Calu3 (cell line): ENCODE measurements at regions not wholly inside any gene's neighbourhood (a gene's known extent, or its start where the extent isn't known, plus 50 kb on each side); places are given as distances from the start of the nearest gene placed in this dataset.

Experiments used
- BruUV-seq: library from RNA; stranded (reverse); fragments of 400-500 nt; replicated peaks from 2 replicates; lab custom pipeline; 2021; lab: Mats Ljungman, UMichigan
- CTCF ChIA-PET: fragments of 300-600 bp; sonication (Branson Sonifier 250); formaldehyde crosslinking; loops from one replicate; lab custom pipeline; 2022; ENCODE audit warnings: antibody characterized with exemption; lab: Charles Lee
- DNase-seq: peaks from one replicate; pipeline ENCODE4 v3.0.0; 2022
- H3K27ac Mint-ChIP-seq: one replicate; pipeline ENCODE4 v1.8.0; 2022; ENCODE audit warnings: mixed read lengths; ENCODE audit not compliant: unreplicated experiment
- H3K27me3 Mint-ChIP-seq: one replicate; pipeline ENCODE4 v1.8.0; 2022; ENCODE audit warnings: mixed read lengths; ENCODE audit not compliant: unreplicated experiment
- H3K36me3 Mint-ChIP-seq: one replicate; pipeline ENCODE4 v1.8.0; 2022; ENCODE audit warnings: mild to moderate bottlenecking, moderate library complexity, mixed read lengths; ENCODE audit not compliant: insufficient read depth, unreplicated experiment
- H3K4me1 Mint-ChIP-seq: one replicate; pipeline ENCODE4 v1.8.0; 2022; ENCODE audit warnings: mild to moderate bottlenecking, low read depth, mixed read lengths; ENCODE audit not compliant: unreplicated experiment
- H3K4me3 Mint-ChIP-seq: one replicate; pipeline ENCODE4 v1.8.0; 2022; ENCODE audit warnings: mild to moderate bottlenecking, low read depth, moderate library complexity, mixed read lengths; ENCODE audit not compliant: unreplicated experiment
- H3K9me3 Mint-ChIP-seq: one replicate; pipeline ENCODE4 v1.8.0; 2022; ENCODE audit warnings: low read depth, mixed read lengths; ENCODE audit not compliant: unreplicated experiment
- CTCF ChIP-seq: fragments of 200-600 bp; IDR thresholded peaks from one replicate; pipeline ENCODE4 v1.8.0; 2022; ENCODE audit warnings: antibody characterized with exemption; ENCODE audit not compliant: unreplicated experiment
- intact Hi-C: fragments of 100-400 bp; cut with micrococcal nuclease; formaldehyde crosslinking; loops from one replicate; pipeline ENCODE4 v1.10.0; 2022; ENCODE audit not compliant: unreplicated experiment

- Mint-ChIP-seq H3K27ac (no peak overlapping the region), H3K36me3 (peaks cover 6% of the 10 kb centered on the region), H3K9me3 (peaks cover 8% of the 10 kb centered on the region), H3K27me3 (no peaks in the 10 kb centered on the region), H3K4me3 (no peak overlapping the region), H3K4me1 (no peaks in the 10 kb centered on the region)
- no TSS peak for BruUV-seq
- no peak for TF ChIP-seq CTCF
- no peak for DNase-seq
- CTCF ChIA-PET = no interaction called here
- intact Hi-C loops = no loop called here
Measured at GRCh38 chr12:70157099-70157498, 86.1 kb upstream of the CNOT2 start.

GRCh38 chr12:70165450-70165849 is 77.8 kb upstream of the CNOT2 start:
- H3K36me3 Mint-ChIP-seq = no peaks in the 10 kb centered on the region
- intact Hi-C loops = no loop called here
- no peak overlapping the region for H3K27ac Mint-ChIP-seq
- H3K27me3 Mint-ChIP-seq = no peaks in the 10 kb centered on the region
- TF ChIP-seq CTCF = no peak
- no peaks in the 10 kb centered on the region for H3K9me3 Mint-ChIP-seq
- CTCF ChIA-PET = no interaction called here
- H3K4me3 Mint-ChIP-seq = no peak overlapping the region
- no peaks in the 10 kb centered on the region for H3K4me1 Mint-ChIP-seq
- BruUV-seq = no TSS peak
- DNase-seq = no peak

GRCh38 chr12:70176290-70176689 is 66.9 kb upstream of the CNOT2 start:
- Mint-ChIP-seq H3K9me3 (peaks cover 6% of the 10 kb centered on the region), H3K27me3 (no peaks in the 10 kb centered on the region), H3K27ac (no peak overlapping the region), H3K4me3 (no peak overlapping the region), H3K4me1 (peaks cover 13% of the 10 kb centered on the region), H3K36me3 (no peaks in the 10 kb centered on the region)
- intact Hi-C loops = no loop called here
- BruUV-seq = no TSS peak
- DNase-seq = no peak
- TF ChIP-seq CTCF = no peak
- CTCF ChIA-PET = interaction anchor here (1.3 kb wide), 1 partner anchor 31 kb away, joined by 3 read pairs; no protein-coding TSS in a partner anchor

- TF ChIP-seq CTCF = no peak
Measured at GRCh38 chr12:70177631-70178030, 65.6 kb upstream of the CNOT2 start.

More at GRCh38 chr12:70177631-70178030, 65.6 kb upstream of the CNOT2 start:
- intact Hi-C loops = no loop called here
- Mint-ChIP-seq H3K36me3 (no peaks in the 10 kb centered on the region), H3K9me3 (peaks cover 6% of the 10 kb centered on the region), H3K4me1 (peaks cover 13% of the 10 kb centered on the region), H3K27me3 (no peaks in the 10 kb centered on the region), H3K4me3 (no peak overlapping the region), H3K27ac (peak overlapping the region; percentile 47)
- CTCF ChIA-PET = no interaction called here
- no TSS peak for BruUV-seq
- DNase-seq = no peak
